ENCODE measurements at regions not wholly inside any gene's neighbourhood (a gene's known extent, or its start where the extent isn't known, plus 50 kb on each side); places are given as distances from the start of the nearest gene placed in this dataset.

DNA sequence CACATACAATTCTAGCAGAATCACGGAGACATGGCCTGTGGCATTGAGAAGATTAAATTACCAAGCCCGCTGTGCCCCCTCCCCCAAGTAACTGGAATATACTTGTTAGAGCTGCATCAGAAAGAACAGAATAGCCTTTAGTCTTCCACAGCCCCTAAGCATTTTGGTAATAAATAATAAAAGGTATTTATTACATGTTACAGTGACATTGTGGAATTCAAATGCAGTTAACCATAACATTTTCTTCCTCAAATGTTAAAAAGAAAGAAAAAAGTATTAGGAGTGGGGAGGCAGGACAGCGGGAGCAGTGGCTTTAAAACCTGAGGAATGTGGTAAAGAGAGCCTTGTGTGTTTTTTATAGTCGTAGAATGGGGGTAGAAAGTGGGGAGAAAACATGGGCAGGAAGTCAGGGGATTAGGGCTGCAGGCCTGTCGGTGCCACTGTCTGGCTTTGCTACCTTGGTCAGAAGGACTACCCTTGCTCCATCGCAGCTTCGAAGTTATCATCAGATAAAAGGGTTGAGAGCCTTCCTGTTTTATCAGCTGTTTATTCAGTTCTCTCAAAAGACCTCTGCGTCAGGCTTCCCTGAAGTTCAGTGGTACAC lies 255.9 kb downstream of the MSRB3 start:
- TF ChIP-seq, protein P1, sequence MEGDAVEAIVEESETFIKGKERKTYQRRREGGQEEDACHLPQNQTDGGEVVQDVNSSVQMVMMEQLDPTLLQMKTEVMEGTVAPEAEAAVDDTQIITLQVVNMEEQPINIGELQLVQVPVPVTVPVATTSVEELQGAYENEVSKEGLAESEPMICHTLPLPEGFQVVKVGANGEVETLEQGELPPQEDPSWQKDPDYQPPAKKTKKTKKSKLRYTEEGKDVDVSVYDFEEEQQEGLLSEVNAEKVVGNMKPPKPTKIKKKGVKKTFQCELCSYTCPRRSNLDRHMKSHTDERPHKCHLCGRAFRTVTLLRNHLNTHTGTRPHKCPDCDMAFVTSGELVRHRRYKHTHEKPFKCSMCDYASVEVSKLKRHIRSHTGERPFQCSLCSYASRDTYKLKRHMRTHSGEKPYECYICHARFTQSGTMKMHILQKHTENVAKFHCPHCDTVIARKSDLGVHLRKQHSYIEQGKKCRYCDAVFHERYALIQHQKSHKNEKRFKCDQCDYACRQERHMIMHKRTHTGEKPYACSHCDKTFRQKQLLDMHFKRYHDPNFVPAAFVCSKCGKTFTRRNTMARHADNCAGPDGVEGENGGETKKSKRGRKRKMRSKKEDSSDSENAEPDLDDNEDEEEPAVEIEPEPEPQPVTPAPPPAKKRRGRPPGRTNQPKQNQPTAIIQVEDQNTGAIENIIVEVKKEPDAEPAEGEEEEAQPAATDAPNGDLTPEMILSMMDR (IDR thresholded peaks at IDR 0.05), result no peak
- TF ChIP-seq EP300 (IDR thresholded peaks at IDR 0.05), result no peak
- TF ChIP-seq POLR2A (IDR thresholded peaks at IDR 0.05), result no peak
- no peak for TF ChIP-seq POLR2AphosphoS5 (IDR thresholded peaks at IDR 0.05)

Measured in sigmoid colon (tissue), 4 donors.